ENCODE measurements at regions not wholly inside any gene's neighbourhood (a gene's known extent, or its start where the extent isn't known, plus 50 kb on each side); places are given as distances from the start of the nearest gene placed in this dataset.
"Not testable (repeated sequence)": the region's sequence is repeated elsewhere in the genome, so short reads cannot be mapped to it uniquely, and the experiment has no call there.

GRCh38 chr1:148352470-148353053 lies 130.5 kb downstream of the PPIAL4G start:
- no peak overlapping the region for H3K4me3 ChIP-seq (ENCODE audit: low read depth, low read length)
- TF ChIP-seq CTCF (IDR thresholded peaks at IDR 0.05; ENCODE audit: insufficient read depth, low read depth, low read length, missing control alignments) = no peak
- no peak for DNase-seq (ENCODE audit: low read depth)

- TF ChIP-seq CTCF (IDR thresholded peaks at IDR 0.05; ENCODE audit: insufficient read depth, low read depth, low read length, missing control alignments) = no peak
- no peak for DNase-seq (ENCODE audit: low read depth)
- no peak overlapping the region for H3K4me3 ChIP-seq (ENCODE audit: low read depth, low read length)
These were observed 135.3 kb downstream of the PPIAL4G start for GRCh38 chr1:148347781-148348180.

GRCh38 chr1:148345659-148346151 lies 137.4 kb downstream of the PPIAL4G start:
- H3K4me3 ChIP-seq (ENCODE audit: low read depth, low read length) = not testable (repeated sequence)
- peak; percentile 49 for TF ChIP-seq CTCF (IDR thresholded peaks at IDR 0.05; ENCODE audit: insufficient read depth, low read depth, low read length, missing control alignments)
- peak; percentile 29 for DNase-seq (ENCODE audit: low read depth)

- H3K4me3 ChIP-seq (ENCODE audit: low read depth, low read length); DNase-seq (ENCODE audit: low read depth): not testable (repeated sequence)
These were observed 138.5 kb downstream of the PPIAL4G start for GRCh38 chr1:148344651-148345050.

GRCh38 chr1:148341729-148342128 lies 141.4 kb downstream of the PPIAL4G start:
- not testable (repeated sequence) for H3K4me3 ChIP-seq (ENCODE audit: low read depth, low read length); DNase-seq (ENCODE audit: low read depth)

GRCh38 chr1:148336121-148336918 lies 146.8 kb downstream of the PPIAL4G start:
- not testable (repeated sequence) for H3K4me3 ChIP-seq (ENCODE audit: low read depth, low read length); DNase-seq (ENCODE audit: low read depth)

GRCh38 chr1:148334339-148335130 lies 148.6 kb downstream of the PPIAL4G start:
- DNase-seq (ENCODE audit: low read depth) = peak; percentile 98
- peak overlapping the region; percentile 40 for H3K4me3 ChIP-seq (ENCODE audit: low read depth, low read length)
- no peak for TF ChIP-seq CTCF (IDR thresholded peaks at IDR 0.05; ENCODE audit: insufficient read depth, low read depth, low read length, missing control alignments)

- no peak for TF ChIP-seq CTCF (IDR thresholded peaks at IDR 0.05; ENCODE audit: insufficient read depth, low read depth, low read length, missing control alignments)
- H3K4me3 ChIP-seq (ENCODE audit: low read depth, low read length) = peak overlapping the region; percentile 40
- DNase-seq (ENCODE audit: low read depth) = no peak
These were observed 149.2 kb downstream of the PPIAL4G start for GRCh38 chr1:148333875-148334338.
